ENCODE measurements at regions not wholly inside any gene's neighbourhood (a gene's known extent, or its start where the extent isn't known, plus 50 kb on each side); places are given as distances from the start of the nearest gene placed in this dataset.

- Mint-ChIP-seq H3K27ac (no peak overlapping the region), H3K4me3 (no peak overlapping the region), H3K27me3 (ENCODE audit: low read depth) (peaks cover 5% of the 10 kb centered on the region), H3K4me1 (ENCODE audit: low read depth) (peaks cover 3% of the 10 kb centered on the region), H3K36me3 (ENCODE audit: low read depth) (no peaks in the 10 kb centered on the region), H3K9me3 (ENCODE audit: insufficient read depth) (no peaks in the 10 kb centered on the region)
- ChIA-PET POLR2A (interaction anchor here (0.8 kb wide), 1 partner anchor 25 kb away, joined by 3 read pairs; no protein-coding TSS in a partner anchor), CTCF (no interaction called here)
- ATAC-seq: no peak
- DNase-seq: no peak
Measured at GRCh38 chr7:155986497-155987160, 174.4 kb upstream of the SHH start.

GRCh38 chr7:155985518-155986250 is 173.4 kb upstream of the SHH start:
- H3K9me3 Mint-ChIP-seq (ENCODE audit: insufficient read depth): no peaks in the 10 kb centered on the region
- CTCF ChIA-PET: no interaction called here
- POLR2A ChIA-PET: no interaction called here
- peaks cover 3% of the 10 kb centered on the region for H3K4me1 Mint-ChIP-seq (ENCODE audit: low read depth)
- H3K4me3 Mint-ChIP-seq: no peak overlapping the region
- DNase-seq (no peak), ATAC-seq (no peak)
- no peaks in the 10 kb centered on the region for H3K36me3 Mint-ChIP-seq (ENCODE audit: low read depth)
- H3K27me3 Mint-ChIP-seq (ENCODE audit: low read depth): peaks cover 5% of the 10 kb centered on the region
- no peak overlapping the region for H3K27ac Mint-ChIP-seq

GRCh38 chr7:155984609-155985405 is 172.5 kb upstream of the SHH start:
- peaks cover 3% of the 10 kb centered on the region for H3K4me1 Mint-ChIP-seq (ENCODE audit: low read depth)
- H3K27me3 Mint-ChIP-seq (ENCODE audit: low read depth): peaks cover 5% of the 10 kb centered on the region
- DNase-seq (no peak), ATAC-seq (no peak)
- CTCF ChIA-PET: interaction anchor here (0.8 kb wide), 1 partner anchor 386 kb away, joined by 3 read pairs; no protein-coding TSS in a partner anchor
- no peak overlapping the region for H3K27ac Mint-ChIP-seq
- no peaks in the 10 kb centered on the region for H3K36me3 Mint-ChIP-seq (ENCODE audit: low read depth)
- H3K4me3 Mint-ChIP-seq: no peak overlapping the region
- H3K9me3 Mint-ChIP-seq (ENCODE audit: insufficient read depth): no peaks in the 10 kb centered on the region
- POLR2A ChIA-PET: no interaction called here

- no peak for ATAC-seq
- CTCF ChIA-PET: interaction anchor here (0.8 kb wide), 1 partner anchor 385 kb away, joined by 3 read pairs; no protein-coding TSS in a partner anchor
- H3K4me1 Mint-ChIP-seq (ENCODE audit: low read depth): peaks cover 3% of the 10 kb centered on the region
- H3K27me3 Mint-ChIP-seq (ENCODE audit: low read depth): peaks cover 6% of the 10 kb centered on the region
- H3K36me3 Mint-ChIP-seq (ENCODE audit: low read depth): no peaks in the 10 kb centered on the region
- no peak overlapping the region for H3K27ac Mint-ChIP-seq
- DNase-seq: no peak
- H3K9me3 Mint-ChIP-seq (ENCODE audit: insufficient read depth): no peaks in the 10 kb centered on the region
- H3K4me3 Mint-ChIP-seq: no peak overlapping the region
- POLR2A ChIA-PET: no interaction called here
Measured at GRCh38 chr7:155984028-155984580, 171.8 kb upstream of the SHH start.

- no peaks in the 10 kb centered on the region for H3K9me3 Mint-ChIP-seq (ENCODE audit: insufficient read depth)
- no peaks in the 10 kb centered on the region for H3K36me3 Mint-ChIP-seq (ENCODE audit: low read depth)
- ChIA-PET POLR2A (no interaction called here), CTCF (interaction anchor here (0.8 kb wide), 1 partner anchor 384 kb away, joined by 3 read pairs; no protein-coding TSS in a partner anchor)
- no peak overlapping the region for H3K4me3 Mint-ChIP-seq
- H3K27me3 Mint-ChIP-seq (ENCODE audit: low read depth): peaks cover 6% of the 10 kb centered on the region
- DNase-seq (no peak), ATAC-seq (no peak)
- no peaks in the 10 kb centered on the region for H3K4me1 Mint-ChIP-seq (ENCODE audit: low read depth)
- H3K27ac Mint-ChIP-seq: no peak overlapping the region
Measured at GRCh38 chr7:155983176-155983815, 171.0 kb upstream of the SHH start.

GRCh38 chr7:155981703-155982102 is 169.4 kb upstream of the SHH start:
- Mint-ChIP-seq H3K4me1 (ENCODE audit: low read depth) (no peaks in the 10 kb centered on the region), H3K36me3 (ENCODE audit: low read depth) (no peaks in the 10 kb centered on the region), H3K9me3 (ENCODE audit: insufficient read depth) (no peaks in the 10 kb centered on the region), H3K27ac (no peak overlapping the region), H3K4me3 (no peak overlapping the region), H3K27me3 (ENCODE audit: low read depth) (peaks cover 3% of the 10 kb centered on the region)
- ChIA-PET POLR2A (no interaction called here), CTCF (no interaction called here)
- no peak for DNase-seq
- no peak for ATAC-seq

- CTCF ChIA-PET: no interaction called here
- H3K4me1 Mint-ChIP-seq (ENCODE audit: low read depth): no peaks in the 10 kb centered on the region
- H3K36me3 Mint-ChIP-seq (ENCODE audit: low read depth): no peaks in the 10 kb centered on the region
- H3K27me3 Mint-ChIP-seq (ENCODE audit: low read depth): peaks cover 3% of the 10 kb centered on the region
- H3K9me3 Mint-ChIP-seq (ENCODE audit: insufficient read depth): no peaks in the 10 kb centered on the region
- DNase-seq: no peak
- no peak overlapping the region for H3K27ac Mint-ChIP-seq
- H3K4me3 Mint-ChIP-seq: no peak overlapping the region
- POLR2A ChIA-PET: no interaction called here
- ATAC-seq: no peak
Measured at GRCh38 chr7:155980841-155981240, 168.6 kb upstream of the SHH start.

- ChIA-PET POLR2A (no interaction called here), CTCF (no interaction called here)
- Mint-ChIP-seq H3K27ac (no peak overlapping the region), H3K9me3 (ENCODE audit: insufficient read depth) (no peaks in the 10 kb centered on the region), H3K4me3 (no peak overlapping the region), H3K27me3 (ENCODE audit: low read depth) (peaks cover 7% of the 10 kb centered on the region), H3K36me3 (ENCODE audit: low read depth) (no peaks in the 10 kb centered on the region), H3K4me1 (ENCODE audit: low read depth) (no peaks in the 10 kb centered on the region)
- no peak for DNase-seq
- no peak for ATAC-seq
Measured at GRCh38 chr7:155979994-155980393, 167.7 kb upstream of the SHH start.

- H3K4me3 Mint-ChIP-seq: no peak overlapping the region
- no peak for ATAC-seq
- CTCF ChIA-PET: no interaction called here
Measured at GRCh38 chr7:155979566-155979965, 167.3 kb upstream of the SHH start.

GRCh38 chr7:155975490-155975889 is 163.2 kb upstream of the SHH start:
- Mint-ChIP-seq H3K27me3 (ENCODE audit: low read depth) (peaks cover 11% of the 10 kb centered on the region), H3K36me3 (ENCODE audit: low read depth) (no peaks in the 10 kb centered on the region), H3K9me3 (ENCODE audit: insufficient read depth) (no peaks in the 10 kb centered on the region), H3K27ac (no peak overlapping the region), H3K4me3 (no peak overlapping the region), H3K4me1 (ENCODE audit: low read depth) (no peaks in the 10 kb centered on the region)
- CTCF ChIA-PET: no interaction called here
- POLR2A ChIA-PET: interaction anchor here (0.5 kb wide), 1 partner anchor 1320 kb away, joined by 3 read pairs; no protein-coding TSS in a partner anchor
- DNase-seq (no peak), ATAC-seq (no peak)

More at GRCh38 chr7:155979566-155979965, 167.3 kb upstream of the SHH start:
- Mint-ChIP-seq H3K4me1 (ENCODE audit: low read depth) (no peaks in the 10 kb centered on the region), H3K9me3 (ENCODE audit: insufficient read depth) (no peaks in the 10 kb centered on the region), H3K27me3 (ENCODE audit: low read depth) (peaks cover 8% of the 10 kb centered on the region), H3K36me3 (ENCODE audit: low read depth) (no peaks in the 10 kb centered on the region), H3K27ac (no peak overlapping the region)
- no peak for DNase-seq
- POLR2A ChIA-PET: no interaction called here

GRCh38 chr7:155974186-155974897 is 162.1 kb upstream of the SHH start:
- ATAC-seq (no peak), DNase-seq (no peak)
- no peak overlapping the region for H3K4me3 Mint-ChIP-seq
- H3K4me1 Mint-ChIP-seq (ENCODE audit: low read depth): no peaks in the 10 kb centered on the region
- H3K27ac Mint-ChIP-seq: no peak overlapping the region
- H3K27me3 Mint-ChIP-seq (ENCODE audit: low read depth): peaks cover 10% of the 10 kb centered on the region
- no peaks in the 10 kb centered on the region for H3K36me3 Mint-ChIP-seq (ENCODE audit: low read depth)
- ChIA-PET CTCF (no interaction called here), POLR2A (no interaction called here)
- H3K9me3 Mint-ChIP-seq (ENCODE audit: insufficient read depth): no peaks in the 10 kb centered on the region

Measured in activated CD8-positive, alpha-beta T cell treated with anti-CD3 and anti-CD28 coated beads, Interleukin-2, amount 10 ng/mL, durations not matched to agents 7 days and 5 days (primary cell).